Activated naive CD8-positive, alpha-beta T cell treated with anti-CD3 and anti-CD28 coated beads, Interleukin-2, amount 10 ng/mL, durations not matched to agents 7 days and 5 days (primary cell): ENCODE measurements at regions not wholly inside any gene's neighbourhood (a gene's known extent, or its start where the extent isn't known, plus 50 kb on each side); places are given as distances from the start of the nearest gene placed in this dataset.

Experiments used
- ATAC-seq: fragments of 150-1000 bp; cut with Tn5 transposase; one replicate; pipeline ENCODE4 v1.10.0; 2021; ENCODE audit warnings: low read depth, moderate library complexity
- POLR2A ChIA-PET: fragments of 350-600 bp; sonication (Branson Sonifier 250); formaldehyde crosslinking; loops from one replicate; lab custom pipeline; 2021; ENCODE audit warnings: antibody characterized with exemption; lab: Charles Lee
- DNase-seq: peaks from one replicate; pipeline ENCODE4 v3.0.0; 2021
- H3K27ac Mint-ChIP-seq: one replicate; pipeline ENCODE4 v1.8.0; 2022; ENCODE audit warnings: mild to moderate bottlenecking, mixed read lengths
- H3K27me3 Mint-ChIP-seq: one replicate; pipeline ENCODE4 v1.8.0; 2022; ENCODE audit warnings: mild to moderate bottlenecking, moderate library complexity, mixed read lengths
- H3K36me3 Mint-ChIP-seq: one replicate; pipeline ENCODE4 v1.8.0; 2021; ENCODE audit warnings: mild to moderate bottlenecking, mixed read lengths
- H3K4me1 Mint-ChIP-seq: one replicate; pipeline ENCODE4 v1.8.0; 2021; ENCODE audit warnings: mixed read lengths
- H3K4me3 Mint-ChIP-seq: one replicate; pipeline ENCODE4 v1.8.0; 2022; ENCODE audit warnings: mild to moderate bottlenecking, moderate library complexity, mixed read lengths
- H3K9me3 Mint-ChIP-seq: one replicate; pipeline ENCODE4 v1.8.0; 2021; ENCODE audit warnings: mixed read lengths

GRCh38 chr11:115716080-115716479 lies 211.9 kb upstream of the CADM1 start:
- Mint-ChIP-seq H3K9me3 (no peaks in the 10 kb centered on the region), H3K36me3 (no peaks in the 10 kb centered on the region), H3K27me3 (no peaks in the 10 kb centered on the region), H3K4me1 (no peaks in the 10 kb centered on the region), H3K27ac (no peak overlapping the region), H3K4me3 (no peak overlapping the region)
- DNase-seq (no peak), ATAC-seq (no peak)
- POLR2A ChIA-PET = no interaction called here

GRCh38 chr11:115715251-115715770 lies 211.1 kb upstream of the CADM1 start:
- DNase-seq (no peak), ATAC-seq (no peak)
- H3K9me3 Mint-ChIP-seq = no peaks in the 10 kb centered on the region
- no peak overlapping the region for H3K27ac Mint-ChIP-seq
- H3K4me3 Mint-ChIP-seq = no peak overlapping the region
- no peaks in the 10 kb centered on the region for H3K27me3 Mint-ChIP-seq
- H3K4me1 Mint-ChIP-seq = no peaks in the 10 kb centered on the region
- POLR2A ChIA-PET = no interaction called here
- H3K36me3 Mint-ChIP-seq = no peaks in the 10 kb centered on the region

- H3K4me1 Mint-ChIP-seq = peaks cover 2% of the 10 kb centered on the region
- no peak for ATAC-seq
- POLR2A ChIA-PET = no interaction called here
- no peak overlapping the region for H3K27ac Mint-ChIP-seq
- peaks cover 5% of the 10 kb centered on the region for H3K9me3 Mint-ChIP-seq
- H3K36me3 Mint-ChIP-seq = no peaks in the 10 kb centered on the region
- H3K4me3 Mint-ChIP-seq = no peak overlapping the region
- no peaks in the 10 kb centered on the region for H3K27me3 Mint-ChIP-seq
- DNase-seq = no peak
Observed at GRCh38 chr11:115712296-115712695, 208.1 kb upstream of the CADM1 start.

GRCh38 chr11:115710980-115711379 lies 206.8 kb upstream of the CADM1 start:
- POLR2A ChIA-PET = no interaction called here
- peaks cover 2% of the 10 kb centered on the region for H3K4me1 Mint-ChIP-seq
- no peak for ATAC-seq

GRCh38 chr11:115710426-115710825 lies 206.2 kb upstream of the CADM1 start:
- Mint-ChIP-seq H3K4me3 (no peak overlapping the region), H3K27me3 (no peaks in the 10 kb centered on the region), H3K9me3 (peaks cover 6% of the 10 kb centered on the region), H3K27ac (no peak overlapping the region), H3K36me3 (no peaks in the 10 kb centered on the region), H3K4me1 (peaks cover 2% of the 10 kb centered on the region)
- ATAC-seq (no peak), DNase-seq (no peak)
- POLR2A ChIA-PET = no interaction called here

More at GRCh38 chr11:115710980-115711379, 206.8 kb upstream of the CADM1 start:
- Mint-ChIP-seq H3K27ac (no peak overlapping the region), H3K36me3 (no peaks in the 10 kb centered on the region), H3K27me3 (no peaks in the 10 kb centered on the region), H3K4me3 (no peak overlapping the region), H3K9me3 (peaks cover 5% of the 10 kb centered on the region)
- no peak for DNase-seq

- DNase-seq = no peak
- H3K36me3 Mint-ChIP-seq = no peaks in the 10 kb centered on the region
- H3K4me3 Mint-ChIP-seq = no peak overlapping the region
- peaks cover 2% of the 10 kb centered on the region for H3K4me1 Mint-ChIP-seq
- no peak overlapping the region for H3K27ac Mint-ChIP-seq
- POLR2A ChIA-PET = no interaction called here
- H3K27me3 Mint-ChIP-seq = no peaks in the 10 kb centered on the region
- peaks cover 7% of the 10 kb centered on the region for H3K9me3 Mint-ChIP-seq
- ATAC-seq = no peak
Observed at GRCh38 chr11:115709297-115709696, 205.1 kb upstream of the CADM1 start.

GRCh38 chr11:115707180-115707905 lies 203.1 kb upstream of the CADM1 start:
- DNase-seq (no peak), ATAC-seq (no peak)
- POLR2A ChIA-PET = no interaction called here
- no peak overlapping the region for H3K27ac Mint-ChIP-seq
- no peaks in the 10 kb centered on the region for H3K36me3 Mint-ChIP-seq
- H3K4me3 Mint-ChIP-seq = no peak overlapping the region
- peaks cover 2% of the 10 kb centered on the region for H3K4me1 Mint-ChIP-seq
- no peaks in the 10 kb centered on the region for H3K27me3 Mint-ChIP-seq
- peaks cover 8% of the 10 kb centered on the region for H3K9me3 Mint-ChIP-seq

- DNase-seq (no peak), ATAC-seq (no peak)
- Mint-ChIP-seq H3K4me1 (peaks cover 2% of the 10 kb centered on the region), H3K4me3 (no peak overlapping the region), H3K36me3 (no peaks in the 10 kb centered on the region), H3K9me3 (peaks cover 8% of the 10 kb centered on the region), H3K27me3 (no peaks in the 10 kb centered on the region), H3K27ac (no peak overlapping the region)
- POLR2A ChIA-PET = no interaction called here
Observed at GRCh38 chr11:115706626-115707135, 202.5 kb upstream of the CADM1 start.

- H3K27me3 Mint-ChIP-seq = no peaks in the 10 kb centered on the region
- no peak overlapping the region for H3K27ac Mint-ChIP-seq
- POLR2A ChIA-PET = no interaction called here
- H3K36me3 Mint-ChIP-seq = no peaks in the 10 kb centered on the region
- DNase-seq (no peak), ATAC-seq (no peak)
- peaks cover 2% of the 10 kb centered on the region for H3K4me1 Mint-ChIP-seq
- H3K4me3 Mint-ChIP-seq = no peak overlapping the region
- peaks cover 10% of the 10 kb centered on the region for H3K9me3 Mint-ChIP-seq
Observed at GRCh38 chr11:115705200-115705599, 201.0 kb upstream of the CADM1 start.

- Mint-ChIP-seq H3K9me3 (peaks cover 5% of the 10 kb centered on the region), H3K4me3 (no peak overlapping the region), H3K4me1 (no peaks in the 10 kb centered on the region), H3K36me3 (no peaks in the 10 kb centered on the region), H3K27ac (no peak overlapping the region), H3K27me3 (no peaks in the 10 kb centered on the region)
- POLR2A ChIA-PET = no interaction called here
- no peak for ATAC-seq
- DNase-seq = no peak
Observed at GRCh38 chr11:115700981-115701875, 197.0 kb upstream of the CADM1 start.

GRCh38 chr11:115700496-115700895 lies 196.3 kb upstream of the CADM1 start:
- H3K4me1 Mint-ChIP-seq = no peaks in the 10 kb centered on the region
- POLR2A ChIA-PET = no interaction called here
- DNase-seq (no peak), ATAC-seq (no peak)
- no peak overlapping the region for H3K4me3 Mint-ChIP-seq
- H3K36me3 Mint-ChIP-seq = no peaks in the 10 kb centered on the region
- H3K27me3 Mint-ChIP-seq = no peaks in the 10 kb centered on the region
- no peak overlapping the region for H3K27ac Mint-ChIP-seq
- peaks cover 5% of the 10 kb centered on the region for H3K9me3 Mint-ChIP-seq

GRCh38 chr11:115699733-115700132 lies 195.5 kb upstream of the CADM1 start:
- H3K4me3 Mint-ChIP-seq = no peak overlapping the region
- peaks cover 3% of the 10 kb centered on the region for H3K9me3 Mint-ChIP-seq
- no peaks in the 10 kb centered on the region for H3K4me1 Mint-ChIP-seq
- H3K27me3 Mint-ChIP-seq = no peaks in the 10 kb centered on the region
- no peak for ATAC-seq
- POLR2A ChIA-PET = no interaction called here
- H3K36me3 Mint-ChIP-seq = no peaks in the 10 kb centered on the region
- H3K27ac Mint-ChIP-seq = no peak overlapping the region
- no peak for DNase-seq

GRCh38 chr11:115699326-115699725 lies 195.1 kb upstream of the CADM1 start:
- no peaks in the 10 kb centered on the region for H3K36me3 Mint-ChIP-seq
- no peak for ATAC-seq
- H3K27me3 Mint-ChIP-seq = no peaks in the 10 kb centered on the region
- peaks cover 3% of the 10 kb centered on the region for H3K9me3 Mint-ChIP-seq
- no peak overlapping the region for H3K27ac Mint-ChIP-seq
- no peaks in the 10 kb centered on the region for H3K4me1 Mint-ChIP-seq
- H3K4me3 Mint-ChIP-seq = no peak overlapping the region
- DNase-seq = no peak
- POLR2A ChIA-PET = no interaction called here
